ENCODE measurements at regions not wholly inside any gene's neighbourhood (a gene's known extent, or its start where the extent isn't known, plus 50 kb on each side); places are given as distances from the start of the nearest gene placed in this dataset.

GRCh38 chr5:124460642-124461041 lies 285.8 kb downstream of the ZNF608 start:
- Histone ChIP-seq H3K4me3 (no peak overlapping the region), H3K27ac (no peak overlapping the region)
- DNase-seq (ENCODE audit: low spot score) = no peak
- TF ChIP-seq CTCF (IDR thresholded peaks at IDR 0.05) = no peak

GRCh38 chr5:124459984-124460383 lies 286.5 kb downstream of the ZNF608 start:
- DNase-seq (ENCODE audit: low spot score) = no peak
- no peak for TF ChIP-seq CTCF (IDR thresholded peaks at IDR 0.05)
- no peak overlapping the region for H3K4me3 ChIP-seq
- H3K27ac ChIP-seq = no peak overlapping the region

- no peak for DNase-seq (ENCODE audit: low spot score)
- Histone ChIP-seq H3K27ac (no peak overlapping the region), H3K4me3 (no peak overlapping the region)
- TF ChIP-seq CTCF (IDR thresholded peaks at IDR 0.05) = no peak
Observed at GRCh38 chr5:124457901-124458300, 288.5 kb downstream of the ZNF608 start.

- no peak overlapping the region for H3K27ac ChIP-seq
- no peak for TF ChIP-seq CTCF (IDR thresholded peaks at IDR 0.05)
Observed at GRCh38 chr5:124457101-124457500, 289.3 kb downstream of the ZNF608 start.

GRCh38 chr5:124456249-124456648 lies 290.2 kb downstream of the ZNF608 start:
- no peak for DNase-seq (ENCODE audit: low spot score)
- TF ChIP-seq CTCF (IDR thresholded peaks at IDR 0.05) = no peak
- Histone ChIP-seq H3K4me3 (no peak overlapping the region), H3K27ac (no peak overlapping the region)

More at GRCh38 chr5:124457101-124457500, 289.3 kb downstream of the ZNF608 start:
- H3K4me3 ChIP-seq = no peak overlapping the region
- DNase-seq (ENCODE audit: low spot score) = no peak

GRCh38 chr5:124454081-124454480 lies 292.4 kb downstream of the ZNF608 start:
- no peak overlapping the region for H3K27ac ChIP-seq
- no peak for DNase-seq (ENCODE audit: low spot score)
- TF ChIP-seq CTCF (IDR thresholded peaks at IDR 0.05) = no peak
- H3K4me3 ChIP-seq = no peak overlapping the region

GRCh38 chr5:124453221-124454051 lies 293.0 kb downstream of the ZNF608 start:
- no peak overlapping the region for H3K27ac ChIP-seq

More at GRCh38 chr5:124453221-124454051, 293.0 kb downstream of the ZNF608 start:
- no peak for DNase-seq (ENCODE audit: low spot score)
- TF ChIP-seq CTCF (IDR thresholded peaks at IDR 0.05) = no peak
- H3K4me3 ChIP-seq = no peak overlapping the region
